HG02642 (cell line): ENCODE measurements at regions not wholly inside any gene's neighbourhood (a gene's known extent, or its start where the extent isn't known, plus 50 kb on each side); places are given as distances from the start of the nearest gene placed in this dataset.

Experiments
- ATAC-seq: cut with Tn5 transposase; IDR thresholded peaks from one replicate; pipeline ENCODE4 v1.9.1; 2021; ENCODE audit warnings: mild to moderate bottlenecking; ENCODE audit not compliant: unreplicated experiment, poor library complexity

- no peak for ATAC-seq
These were observed 243.9 kb downstream of the TRIB2 start for GRCh38 chr2:12960671-12961070.

DNA sequence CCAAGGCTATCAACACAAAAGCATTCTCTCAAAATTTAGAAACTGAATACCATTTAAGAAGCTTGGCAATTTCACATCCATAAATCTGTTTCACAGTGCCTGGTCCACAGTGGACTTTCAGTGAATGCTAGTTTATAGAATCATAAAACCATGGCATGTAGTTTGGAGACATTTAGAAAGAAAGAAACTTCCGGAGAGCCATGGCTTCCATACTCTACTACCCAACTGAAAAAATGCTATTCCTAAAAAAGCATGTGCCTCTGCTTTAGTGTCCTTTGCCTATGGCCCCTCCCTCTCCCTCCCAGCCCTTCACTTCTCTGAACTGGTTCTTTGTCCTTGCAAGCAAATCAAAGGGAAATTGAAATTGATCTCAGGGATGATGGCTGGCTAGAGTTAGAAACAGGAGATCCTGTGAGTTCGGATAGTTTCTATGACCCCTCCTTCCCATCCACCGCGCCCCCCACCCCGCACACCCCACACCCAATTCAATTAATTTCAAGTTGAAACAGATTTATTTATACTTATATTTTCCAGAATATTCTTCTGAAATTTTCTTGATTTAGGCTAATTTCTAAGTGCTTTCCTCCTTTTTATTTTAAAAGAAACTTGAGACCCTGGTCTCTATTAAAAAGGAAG is 248.3 kb downstream of the TRIB2 start:
- ATAC-seq, result no peak

- ATAC-seq, result no peak
These were observed 249.0 kb downstream of the TRIB2 start for GRCh38 chr2:12965540-12966269.

DNA sequence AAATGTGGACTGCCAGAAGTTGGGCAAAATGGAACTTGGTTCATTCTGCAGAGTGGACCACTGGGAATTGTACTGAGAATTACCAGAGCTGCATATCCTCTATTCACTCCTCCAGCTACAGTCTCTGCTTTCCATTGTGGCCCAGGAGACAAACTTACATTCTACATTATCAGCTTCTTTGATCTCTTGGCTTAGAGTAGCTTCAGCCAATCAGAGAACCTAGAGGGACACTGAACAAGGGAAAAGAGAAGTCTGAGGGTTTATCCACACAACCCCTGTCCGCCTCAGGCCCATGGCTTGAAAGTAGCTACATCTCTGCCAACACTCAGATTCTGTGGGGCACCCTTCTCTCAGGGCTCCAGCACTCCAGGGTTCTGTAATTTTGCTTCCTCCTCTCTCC is 251.1 kb downstream of the TRIB2 start:
- ATAC-seq, result no peak

GRCh38 chr2:12968399-12968798 is 251.7 kb downstream of the TRIB2 start:
- no peak for ATAC-seq

GRCh38 chr2:12970861-12971260 is 254.1 kb downstream of the TRIB2 start:
- ATAC-seq, result no peak

- no peak for ATAC-seq
These were observed 255.0 kb downstream of the TRIB2 start for GRCh38 chr2:12971581-12972365.

GRCh38 chr2:12978066-12978835 is 261.5 kb downstream of the TRIB2 start:
- ATAC-seq, result no peak

GRCh38 chr2:12979066-12979465 is 262.3 kb downstream of the TRIB2 start:
- ATAC-seq, result no peak

DNA sequence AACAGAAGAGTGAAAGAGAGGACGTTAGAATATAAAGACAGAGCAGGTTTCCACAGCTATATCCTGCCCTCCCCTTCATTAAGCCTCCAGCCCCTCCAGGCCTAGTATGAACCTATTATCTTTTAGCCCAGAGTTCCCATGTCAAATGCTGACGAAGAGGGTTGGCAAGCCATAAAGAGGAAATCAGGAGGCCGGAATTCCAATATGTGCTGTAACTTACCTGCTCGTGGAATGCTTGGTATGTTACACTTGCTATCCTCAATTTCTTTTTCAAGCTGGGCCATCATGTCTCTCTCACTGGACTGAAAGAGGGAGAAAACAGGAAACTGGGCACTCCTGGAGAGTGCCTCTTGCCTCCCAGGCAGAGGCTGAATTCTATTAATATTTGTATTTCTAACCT is 264.1 kb downstream of the TRIB2 start:
- no peak for ATAC-seq

DNA sequence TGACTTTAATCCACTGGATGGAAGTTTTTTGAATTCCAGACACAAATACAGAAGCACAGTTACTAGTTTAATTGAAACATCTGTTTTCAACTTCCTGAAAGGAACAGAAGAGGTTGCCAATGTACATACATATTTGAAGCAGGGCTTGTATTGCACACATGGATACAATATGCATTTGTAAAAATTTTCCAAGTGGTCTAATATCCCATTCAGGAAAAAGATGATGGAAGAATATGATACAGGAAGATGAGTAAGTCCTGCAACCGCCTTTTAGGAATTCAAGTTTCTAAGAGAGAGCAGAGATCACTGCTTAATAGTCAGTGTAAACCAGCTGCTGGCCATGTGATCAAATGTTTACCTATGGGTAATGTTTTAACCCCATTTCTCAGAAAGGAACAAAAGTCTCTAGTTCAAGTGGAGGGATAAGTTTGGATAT is 265.4 kb downstream of the TRIB2 start:
- no peak for ATAC-seq

DNA sequence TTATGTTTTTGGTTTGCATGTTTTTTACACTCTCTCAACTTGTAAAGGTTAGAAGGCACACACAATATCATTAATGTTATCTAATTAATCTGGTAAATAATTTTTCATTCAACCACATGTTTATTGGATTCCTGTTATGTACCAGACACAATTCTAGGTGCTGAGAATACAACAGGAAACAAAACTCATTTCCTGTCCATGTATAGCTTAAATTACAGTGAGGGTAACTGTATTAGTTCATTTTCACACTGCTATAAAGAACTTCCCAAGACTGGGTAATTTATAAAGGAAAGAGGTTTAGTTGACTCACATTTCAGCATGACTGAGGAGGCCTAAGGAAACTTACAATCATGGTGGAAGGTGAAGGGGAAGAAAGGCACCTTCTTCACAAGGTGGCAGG is 270.5 kb downstream of the TRIB2 start:
- ATAC-seq, result no peak

- no peak for ATAC-seq
These were observed 271.5 kb downstream of the TRIB2 start for GRCh38 chr2:12988279-12988678.

GRCh38 chr2:12990523-12990922 is 273.8 kb downstream of the TRIB2 start:
- ATAC-seq, result no peak

DNA sequence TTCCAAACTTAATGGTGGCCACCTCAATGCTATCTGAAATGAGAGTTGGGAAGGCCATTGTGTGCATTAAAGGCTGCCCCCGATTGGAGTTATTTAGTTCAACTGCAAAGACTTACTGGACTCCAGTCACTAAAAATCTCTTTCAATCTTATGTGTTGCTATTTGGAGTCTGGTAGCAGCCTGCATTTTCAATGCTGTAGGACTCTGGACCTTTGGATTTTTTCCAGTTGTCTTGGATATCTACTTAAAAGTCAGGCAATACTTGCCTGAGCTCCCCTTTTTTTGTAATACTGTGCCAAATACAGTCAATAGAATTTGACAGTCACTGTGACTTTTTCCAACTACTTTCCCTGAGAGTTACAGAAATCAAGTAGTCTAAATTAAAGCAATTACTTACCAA is 281.9 kb downstream of the TRIB2 start:
- no peak for ATAC-seq

DNA sequence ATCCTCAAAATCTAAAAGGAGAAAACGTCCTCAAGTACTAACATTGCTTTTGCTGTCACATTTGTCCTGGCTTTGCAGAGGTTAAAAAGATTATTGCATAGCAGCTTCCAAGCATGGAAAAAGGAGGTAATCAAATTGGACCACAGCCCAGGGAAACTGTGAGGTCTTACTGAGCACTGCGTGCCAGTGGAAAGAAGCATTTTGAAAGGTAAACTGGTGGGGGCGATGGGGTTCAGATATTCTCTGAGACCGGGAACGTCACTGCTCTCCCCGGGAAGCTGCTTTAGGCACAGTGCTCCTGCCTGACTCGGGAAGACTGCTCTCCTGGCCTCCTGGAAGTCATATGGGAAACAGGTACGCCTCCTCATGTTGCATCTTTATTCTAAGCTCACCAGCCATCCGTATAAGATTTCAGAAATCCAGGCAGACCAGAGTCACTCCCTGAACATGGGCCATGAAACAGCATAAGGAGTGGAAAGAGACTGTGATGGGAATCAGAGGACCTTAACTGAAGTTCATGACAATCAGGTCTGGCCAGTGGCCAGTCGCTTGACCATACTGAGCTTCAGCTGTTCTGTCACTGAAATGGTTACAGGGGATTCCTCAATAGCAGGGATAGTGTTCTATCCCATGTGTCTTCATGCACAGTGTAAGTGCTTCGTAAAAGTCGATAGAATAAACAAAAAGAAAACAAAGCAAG is 284.1 kb downstream of the TRIB2 start:
- no peak for ATAC-seq

DNA sequence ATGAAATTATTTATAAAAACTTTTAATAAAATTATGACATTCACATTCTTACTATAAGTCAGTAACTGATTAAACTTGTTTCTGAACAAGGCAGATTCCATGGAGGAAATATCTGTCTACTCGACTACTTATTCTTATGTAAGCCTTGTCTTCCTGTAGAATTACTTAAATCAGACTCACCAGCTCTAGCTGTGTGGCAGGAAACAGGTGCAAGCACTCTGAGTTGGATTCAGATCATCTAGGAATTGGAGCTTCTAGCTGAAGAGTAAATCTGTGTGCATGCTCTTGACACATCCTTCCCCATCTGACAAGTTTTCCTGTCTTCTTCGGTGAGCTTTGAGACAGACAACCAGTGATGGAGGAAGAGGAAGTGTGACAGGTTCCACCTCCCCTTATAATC is 284.7 kb downstream of the TRIB2 start:
- no peak for ATAC-seq

DNA sequence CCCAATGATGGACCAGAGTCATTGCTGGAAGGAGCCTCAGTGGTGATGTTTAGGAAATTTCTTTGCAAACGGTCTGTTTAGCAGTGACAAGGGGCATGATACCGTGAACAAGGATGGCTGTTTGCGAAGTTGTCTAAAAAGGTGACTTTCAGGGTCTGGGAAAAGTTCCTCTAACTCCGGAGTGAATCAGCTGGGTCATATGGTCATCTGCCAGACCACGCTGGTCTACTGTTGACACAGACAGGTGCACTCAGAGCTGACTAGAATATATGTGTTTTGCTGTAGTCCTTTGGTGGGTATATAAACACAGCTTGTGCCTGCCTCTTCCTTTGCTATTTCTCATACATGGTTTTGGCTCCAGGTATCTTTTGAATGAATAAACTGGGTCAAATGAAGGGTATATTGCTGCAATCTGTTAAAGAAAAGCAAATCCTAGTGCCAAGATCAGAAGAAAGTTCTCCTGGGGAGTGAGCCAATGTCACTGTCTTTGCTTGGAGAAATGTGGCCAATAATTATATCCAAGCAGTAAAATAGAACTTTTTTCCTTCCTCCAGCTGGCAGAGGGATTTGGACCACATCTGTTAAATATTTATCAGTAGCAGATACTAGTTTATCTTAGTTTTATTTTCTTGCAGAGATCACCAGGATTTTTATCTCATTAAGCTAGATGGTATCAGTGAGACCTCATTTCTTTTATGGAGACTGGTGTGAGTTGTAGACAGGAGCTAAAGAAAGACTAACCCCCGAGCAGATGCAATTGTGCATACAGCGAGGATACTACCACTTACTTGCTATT is 286.0 kb downstream of the TRIB2 start:
- no peak for ATAC-seq

DNA sequence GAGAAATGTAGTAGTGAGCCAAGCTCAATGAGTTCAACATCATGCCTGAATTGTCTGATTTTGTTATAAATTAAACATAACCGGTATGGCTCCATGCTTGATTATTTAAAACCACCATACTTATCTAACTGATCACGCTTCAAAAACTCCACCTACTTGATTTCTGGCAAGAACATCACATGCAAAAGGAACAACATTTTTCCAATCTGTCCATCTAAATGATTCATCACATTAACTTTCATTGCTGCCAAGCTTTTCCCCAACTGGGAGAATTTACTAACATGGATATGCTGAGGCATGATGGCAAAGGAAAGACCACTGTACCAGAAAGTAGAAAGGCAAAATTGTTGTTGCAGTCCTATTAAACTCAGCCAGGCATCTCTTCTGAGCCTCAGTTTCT is 286.8 kb downstream of the TRIB2 start:
- ATAC-seq, result no peak
